GM18517 (cell line): ENCODE measurements at regions not wholly inside any gene's neighbourhood (a gene's known extent, or its start where the extent isn't known, plus 50 kb on each side); places are given as distances from the start of the nearest gene placed in this dataset.
"Not testable (repeated sequence)": the region's sequence is repeated elsewhere in the genome, so short reads cannot be mapped to it uniquely, and the experiment has no call there.

ENCODE experiments used
- ATAC-seq: cut with Tn5 transposase; IDR thresholded peaks from one replicate; pipeline ENCODE4 v1.9.1; 2021; ENCODE audit warnings: mild to moderate bottlenecking, moderate library complexity; ENCODE audit not compliant: unreplicated experiment

DNA sequence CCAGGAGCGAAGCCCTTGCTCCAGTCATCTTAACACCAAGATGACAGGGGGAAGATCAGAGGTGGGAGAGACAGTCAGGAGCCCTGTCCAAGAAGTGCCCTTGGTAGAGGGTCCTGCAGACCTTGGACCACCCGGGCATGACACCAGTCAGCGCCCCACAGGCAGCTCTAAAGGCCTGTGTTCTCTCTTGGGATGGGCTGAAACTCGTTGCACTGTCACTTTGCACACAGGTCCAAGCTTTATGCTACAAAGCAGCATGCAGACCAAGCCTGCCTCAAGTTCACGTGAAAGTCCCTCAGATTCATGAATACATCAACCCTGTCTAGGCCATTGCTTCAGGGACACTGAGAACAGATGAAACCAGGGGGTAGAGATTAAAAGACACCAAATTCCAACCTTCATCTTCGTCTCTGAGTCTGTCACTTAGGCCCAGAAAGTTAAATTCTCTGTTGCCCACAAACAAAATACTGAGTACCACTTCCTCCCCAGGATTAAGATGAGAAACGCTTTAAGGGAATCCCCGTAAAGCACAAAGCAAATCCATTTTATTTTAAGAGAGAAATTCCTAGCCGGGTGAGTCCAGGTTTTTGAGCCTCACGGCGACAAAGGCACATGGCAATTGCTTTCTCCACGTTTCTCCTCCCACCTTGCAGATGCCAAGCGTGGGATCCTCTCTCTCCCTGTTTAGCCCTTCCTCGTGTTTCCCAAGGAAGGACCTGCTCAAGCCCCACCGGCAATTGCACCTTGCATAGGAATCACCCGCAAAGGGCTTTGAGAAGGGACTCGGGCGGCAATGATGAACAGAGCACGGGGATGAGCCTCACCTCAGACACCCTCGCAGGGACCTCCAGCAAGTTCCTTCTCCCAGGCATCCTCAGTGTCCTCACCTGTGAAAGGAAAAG lies 75.0 kb upstream of the ID2 start:
- peak; percentile 7 for ATAC-seq

DNA sequence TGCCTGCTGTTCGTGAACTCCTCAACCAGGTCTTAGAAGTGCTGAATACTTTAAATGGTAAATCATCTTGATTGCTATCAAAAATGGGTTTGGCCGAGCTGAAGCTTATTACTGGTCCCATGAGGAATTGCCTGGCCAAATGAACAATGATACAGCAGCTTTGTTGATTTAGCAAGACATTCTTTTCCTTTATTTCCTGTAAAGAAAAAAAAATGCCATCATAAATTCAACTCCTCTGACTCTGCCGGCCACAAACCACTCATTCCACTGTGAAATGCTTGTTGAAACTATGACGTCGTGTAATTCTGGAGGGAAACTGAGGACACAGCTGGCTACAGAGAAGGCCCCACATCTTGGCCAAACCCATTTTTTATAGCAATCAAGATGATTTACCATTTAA lies 74.2 kb upstream of the ID2 start:
- ATAC-seq, result no peak

DNA sequence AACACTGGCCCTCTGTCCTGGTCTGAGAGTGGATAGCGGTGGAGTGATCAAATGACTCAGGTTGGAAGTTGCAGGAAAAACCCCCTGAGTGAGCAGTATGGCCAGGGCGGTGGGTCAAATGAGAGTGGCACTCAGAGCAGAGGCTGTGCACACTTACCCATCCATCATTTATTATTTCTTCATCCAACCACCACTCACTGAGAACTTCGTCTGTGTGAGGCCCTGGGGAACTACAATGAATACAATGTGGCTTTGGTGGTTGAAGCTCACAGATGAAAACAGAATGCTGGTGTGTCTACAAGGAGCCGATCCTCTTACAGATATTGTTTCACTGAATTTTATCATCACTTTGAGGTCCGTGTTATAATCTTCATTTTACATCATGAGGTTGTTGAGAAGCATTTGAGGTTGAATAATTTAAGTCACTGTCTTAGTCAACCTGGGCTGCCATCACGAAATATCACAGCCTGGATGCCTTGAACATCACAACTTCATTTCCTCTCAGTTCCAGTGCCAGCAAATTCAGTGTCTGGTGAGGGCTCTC lies 73.4 kb upstream of the ID2 start:
- no peak for ATAC-seq

DNA sequence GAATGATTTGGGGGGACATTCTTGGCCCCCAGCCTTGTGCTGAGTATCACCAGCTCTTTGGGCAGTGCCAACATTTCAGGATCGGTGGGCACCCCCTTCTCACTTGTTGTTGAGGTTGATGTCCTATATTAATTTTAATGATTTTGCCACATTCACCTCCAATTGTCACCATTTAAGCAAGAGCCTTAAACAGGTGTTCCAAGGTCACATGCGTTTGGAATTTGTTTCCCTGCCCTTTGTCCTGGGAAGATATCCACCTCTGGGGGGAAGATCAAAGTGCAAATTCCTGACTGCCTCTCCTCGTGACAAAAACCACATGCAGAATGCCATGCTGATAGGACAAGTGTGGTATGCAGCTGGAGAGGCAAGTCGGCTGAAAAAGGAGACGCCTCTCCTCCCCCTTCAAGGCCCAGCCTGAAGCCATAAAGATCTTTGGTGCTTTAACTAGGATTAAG lies 72.5 kb upstream of the ID2 start:
- no peak for ATAC-seq

DNA sequence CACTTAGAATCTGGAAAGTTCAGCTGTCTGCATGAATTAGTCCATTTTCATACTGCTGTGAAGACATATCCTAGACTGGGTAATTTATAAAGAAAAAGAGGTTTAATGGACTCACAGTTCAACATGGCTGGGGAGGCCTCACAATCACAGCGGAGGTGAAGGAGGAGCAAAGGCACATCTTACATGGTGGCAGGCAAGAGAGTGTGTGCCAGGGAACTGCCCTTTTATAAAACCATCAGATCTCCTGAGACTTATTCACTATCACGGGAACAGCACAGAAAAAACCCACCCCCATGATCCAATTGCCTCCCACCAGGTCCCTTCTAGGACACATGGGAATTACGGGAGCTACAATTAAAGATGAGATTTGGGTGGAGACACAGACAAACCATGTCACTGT lies 71.1 kb upstream of the ID2 start:
- ATAC-seq, result not testable (repeated sequence)

DNA sequence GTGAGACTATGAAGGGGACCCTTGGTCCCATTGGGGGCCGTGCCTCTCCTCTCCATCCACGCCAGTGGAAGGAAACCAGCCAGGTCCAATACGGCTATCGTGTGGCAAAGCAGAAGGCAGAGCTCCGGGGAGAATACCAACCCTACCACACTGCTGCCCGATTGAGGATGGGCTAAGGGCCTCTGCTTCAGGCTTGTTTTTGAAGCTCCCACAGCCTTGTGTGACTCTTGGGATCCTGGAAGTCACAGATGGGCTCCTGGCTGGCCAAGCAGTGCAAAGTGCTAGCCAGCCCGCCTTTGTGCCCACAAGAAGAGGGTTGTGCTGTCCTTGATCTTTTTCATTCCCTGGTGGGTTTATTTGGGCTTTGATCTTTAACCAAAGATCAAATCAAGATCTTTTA lies 70.6 kb upstream of the ID2 start:
- no peak for ATAC-seq

DNA sequence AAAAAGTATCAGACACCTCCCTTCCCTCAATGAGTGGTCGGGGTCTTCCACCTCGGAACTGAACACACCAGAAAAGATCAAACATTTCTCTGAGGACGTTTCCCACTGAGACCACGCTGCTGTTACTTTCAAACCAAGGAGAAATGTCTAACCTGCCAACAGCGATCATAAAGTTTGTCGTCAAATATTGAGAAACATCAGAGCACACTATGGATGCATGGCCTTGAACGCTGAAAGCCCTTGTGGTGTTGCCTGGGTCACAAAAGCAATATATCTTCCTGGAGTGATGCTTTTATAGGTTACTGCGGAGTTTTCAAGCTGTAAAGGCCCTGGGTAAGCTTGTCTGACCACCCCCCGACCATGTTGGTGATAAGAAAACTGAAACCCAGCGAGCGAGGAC lies 70.2 kb upstream of the ID2 start:
- ATAC-seq, result no peak

DNA sequence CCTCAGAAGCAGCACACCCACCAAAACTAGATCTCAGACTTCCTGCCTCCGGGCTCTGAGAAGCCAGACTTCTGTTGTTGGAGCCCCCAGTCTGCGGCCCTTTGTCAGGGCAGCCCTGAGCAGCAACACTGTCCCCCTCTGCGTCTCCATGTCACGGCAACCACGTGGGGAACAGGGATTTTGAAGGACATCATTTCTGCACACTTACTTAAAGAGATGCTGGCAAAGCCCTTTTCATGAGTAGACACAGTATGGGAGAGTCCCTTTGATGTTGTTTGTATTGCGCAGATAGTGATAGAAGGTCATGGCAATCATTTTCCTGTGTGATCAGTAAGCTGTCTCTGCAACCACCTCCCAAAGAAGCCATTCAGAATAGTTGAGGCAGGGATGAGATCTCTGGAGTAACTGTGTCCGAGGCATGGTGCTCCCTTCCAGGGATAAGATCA lies 69.1 kb upstream of the ID2 start:
- ATAC-seq, result no peak

DNA sequence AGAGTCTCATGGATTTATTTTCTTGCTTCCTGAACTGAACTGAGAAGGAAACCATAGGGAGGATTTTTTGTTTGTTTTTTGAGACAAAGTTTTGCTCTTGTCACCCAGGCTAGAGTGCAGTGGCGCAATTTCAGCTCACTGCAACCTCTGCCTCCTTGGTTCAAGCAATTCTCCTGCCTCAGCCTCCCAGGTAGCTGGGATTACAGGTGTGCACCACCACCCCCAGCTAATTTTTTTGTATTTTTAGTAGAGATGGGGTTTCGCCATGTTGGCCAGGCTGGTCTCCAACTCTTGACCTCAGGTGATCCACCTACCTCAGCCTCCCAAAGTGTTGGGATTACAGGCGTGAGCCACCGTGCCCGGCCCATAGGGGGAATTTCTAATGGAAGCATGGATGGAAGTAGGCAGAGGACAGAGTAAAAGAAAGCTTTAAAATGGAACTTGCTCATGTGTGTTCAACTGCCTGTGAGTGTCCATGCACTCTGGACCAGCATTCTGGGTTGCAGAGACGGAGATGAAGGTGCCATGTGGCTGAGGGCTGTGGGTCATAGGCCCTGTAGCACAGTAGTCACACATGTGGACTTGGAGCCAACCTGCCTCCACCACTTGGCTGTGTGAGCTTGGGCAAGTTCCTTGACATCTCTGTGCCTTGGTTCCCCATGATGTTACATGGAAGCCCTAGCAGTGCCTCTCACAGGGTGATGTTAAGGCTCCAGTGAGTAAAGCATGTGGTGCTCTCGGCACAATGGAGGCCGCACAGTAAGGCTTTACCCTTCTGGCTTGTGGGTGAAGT lies 68.5 kb upstream of the ID2 start:
- ATAC-seq, result not testable (repeated sequence)

DNA sequence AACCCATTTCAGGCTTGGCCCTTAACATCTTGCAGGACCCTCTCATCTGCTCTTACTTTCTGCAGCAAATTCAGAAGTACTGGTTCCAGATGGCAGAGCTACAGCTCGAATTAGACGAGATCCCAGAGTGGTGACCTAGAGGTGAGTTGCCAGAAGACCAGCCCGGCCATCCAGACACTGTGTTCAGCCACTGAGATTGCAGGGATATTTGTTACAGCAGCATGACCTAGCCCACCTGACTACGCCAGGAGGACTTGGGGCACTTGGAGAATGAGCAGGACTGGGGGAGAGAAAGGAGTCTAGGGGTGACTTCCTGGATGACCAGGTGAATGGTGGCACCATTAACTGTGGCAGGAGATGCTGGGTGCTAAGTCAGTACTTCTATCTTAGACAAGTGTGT lies 67.2 kb upstream of the ID2 start:
- ATAC-seq, result no peak

DNA sequence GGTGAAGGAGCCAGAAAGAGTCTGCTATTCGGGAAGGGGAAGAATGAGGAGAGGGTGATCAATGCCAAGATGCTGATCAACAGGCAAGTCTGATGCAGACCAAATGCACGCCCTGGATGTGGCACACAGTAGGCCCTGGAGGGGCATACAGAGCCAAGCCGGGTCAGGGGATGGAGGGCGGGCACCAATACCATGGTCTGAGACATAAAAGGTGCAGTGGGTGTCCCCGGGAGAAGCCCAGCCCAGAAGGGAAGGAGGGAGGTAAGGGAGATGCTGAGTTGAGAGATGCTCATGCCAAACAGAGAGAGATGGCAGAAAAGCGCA lies 66.6 kb upstream of the ID2 start:
- no peak for ATAC-seq

DNA sequence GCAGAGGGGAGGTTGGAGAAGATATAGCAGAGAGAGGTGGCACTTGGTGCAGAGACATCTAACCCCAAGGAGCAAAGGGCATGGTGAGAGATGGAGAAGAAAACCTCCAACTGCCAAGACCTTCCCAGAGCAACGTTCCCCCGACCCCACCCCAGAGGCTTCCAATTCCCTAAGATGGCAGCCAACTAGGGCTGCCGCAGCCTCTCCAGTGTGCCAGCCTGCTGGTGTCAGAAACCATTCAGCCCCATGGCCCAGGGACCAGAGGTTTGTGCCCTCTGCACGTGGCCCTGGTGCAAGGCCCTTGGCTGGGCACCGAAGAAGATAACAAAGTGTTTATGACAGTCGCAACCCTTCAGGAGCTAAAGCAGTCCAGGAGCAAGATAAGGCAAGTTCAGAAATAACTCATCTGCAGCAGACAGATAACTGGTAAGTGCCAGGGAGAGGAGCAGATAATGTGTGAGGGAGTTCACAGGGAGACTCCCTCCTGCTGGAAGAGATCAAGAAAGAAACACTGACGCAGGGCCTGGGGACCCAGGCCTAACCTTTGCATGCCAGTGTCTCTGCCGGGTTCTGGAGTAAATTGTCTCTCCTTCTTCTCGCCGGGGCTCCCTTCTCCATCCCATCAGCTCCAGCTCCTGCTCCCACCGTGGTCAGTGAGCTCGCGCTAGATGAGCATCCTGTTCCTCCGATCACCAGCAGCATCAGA lies 66.1 kb upstream of the ID2 start:
- ATAC-seq, result no peak

DNA sequence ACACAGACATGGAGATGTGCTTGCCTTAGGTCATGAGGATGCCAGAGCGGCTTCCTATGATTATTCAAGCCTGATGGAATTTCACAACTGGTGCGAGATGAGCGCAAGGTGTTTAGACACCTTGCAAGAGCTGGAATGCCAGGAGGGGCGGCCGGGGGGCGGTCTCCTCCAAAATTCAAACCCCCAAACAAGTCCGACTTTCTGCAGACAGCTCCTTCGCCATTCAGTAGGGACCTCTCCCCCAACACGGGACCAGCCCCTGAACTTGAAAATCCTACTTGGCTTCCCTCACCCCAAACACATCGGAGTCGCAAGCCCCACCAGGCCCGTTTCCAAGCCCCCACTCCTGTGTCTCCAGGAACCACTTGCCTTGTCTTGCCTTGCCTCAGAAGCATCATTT lies 64.8 kb upstream of the ID2 start:
- ATAC-seq, result no peak

DNA sequence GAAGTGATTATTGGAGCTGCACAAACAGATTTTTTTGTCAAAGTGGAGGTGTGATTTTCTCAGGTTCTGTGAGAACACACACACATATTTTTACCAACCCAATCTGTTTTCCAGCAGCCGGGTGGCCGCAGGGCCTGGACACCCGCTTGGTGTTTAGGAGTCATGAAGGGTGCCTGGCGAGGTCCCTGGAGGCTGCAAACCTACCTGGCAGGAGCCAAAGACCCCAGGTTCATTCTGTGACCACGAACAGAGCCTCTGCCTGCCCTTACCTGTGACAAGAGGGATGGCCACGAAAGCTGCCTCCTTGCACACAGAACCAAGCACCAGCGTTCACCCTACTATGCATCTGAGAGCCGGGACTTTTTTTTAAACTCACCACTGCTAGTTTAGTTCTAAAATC lies 64.3 kb upstream of the ID2 start:
- no peak for ATAC-seq

DNA sequence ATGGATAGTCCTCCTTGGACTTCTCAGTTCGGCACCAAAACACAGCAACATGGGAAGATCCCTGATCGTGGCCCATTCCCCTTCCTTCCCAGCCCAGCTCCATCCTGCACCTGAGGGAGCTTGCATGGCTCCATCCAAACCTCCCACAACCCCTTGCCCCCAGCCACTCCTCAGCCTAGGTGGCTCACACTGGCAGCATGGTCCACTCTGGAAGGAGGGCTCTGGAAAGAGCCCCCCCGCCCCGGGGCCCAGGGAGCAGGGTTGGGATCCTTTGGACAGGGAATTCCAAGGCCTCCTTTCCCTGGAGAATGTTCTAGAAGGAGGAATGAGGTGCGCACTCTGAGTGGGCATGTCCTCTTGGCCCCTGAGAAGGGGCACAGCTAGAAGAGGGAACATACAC lies 62.8 kb upstream of the ID2 start:
- no peak for ATAC-seq

DNA sequence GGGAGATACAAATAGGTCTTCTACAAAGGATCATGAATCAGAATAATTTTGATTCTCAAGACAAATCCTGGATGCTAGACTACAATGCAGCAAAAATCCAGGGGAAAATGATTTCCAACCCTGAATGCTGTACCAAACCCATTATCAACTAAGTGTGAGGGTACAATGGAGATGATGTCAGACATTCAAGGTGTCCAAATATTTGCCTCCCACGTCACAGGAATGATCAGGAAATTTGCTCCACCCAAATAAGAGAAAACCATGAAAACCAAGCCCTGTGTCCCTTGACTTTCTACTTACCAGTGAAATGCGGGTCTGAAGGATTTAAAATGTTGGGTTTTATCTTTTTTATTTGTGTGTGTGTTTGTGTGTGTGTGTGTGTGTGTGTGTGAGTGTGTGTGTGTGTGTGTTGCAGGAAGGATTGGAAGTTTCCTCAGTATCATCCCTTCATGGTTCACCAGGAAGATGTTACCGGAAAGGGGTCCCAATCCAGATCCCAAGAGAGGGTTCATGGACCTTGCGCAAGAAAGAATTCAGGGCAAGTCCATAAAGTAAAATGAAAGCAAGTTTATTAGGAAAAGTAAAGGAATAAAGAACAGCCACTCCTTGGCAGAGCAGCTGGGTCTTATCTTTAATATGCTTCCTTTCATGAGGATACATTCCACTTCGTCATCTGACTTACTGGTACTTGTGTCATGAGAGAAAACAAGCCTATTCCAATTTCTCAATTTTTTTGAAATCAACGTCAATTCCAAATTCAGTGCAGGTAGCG lies 61.1 kb upstream of the ID2 start:
- no peak for ATAC-seq

DNA sequence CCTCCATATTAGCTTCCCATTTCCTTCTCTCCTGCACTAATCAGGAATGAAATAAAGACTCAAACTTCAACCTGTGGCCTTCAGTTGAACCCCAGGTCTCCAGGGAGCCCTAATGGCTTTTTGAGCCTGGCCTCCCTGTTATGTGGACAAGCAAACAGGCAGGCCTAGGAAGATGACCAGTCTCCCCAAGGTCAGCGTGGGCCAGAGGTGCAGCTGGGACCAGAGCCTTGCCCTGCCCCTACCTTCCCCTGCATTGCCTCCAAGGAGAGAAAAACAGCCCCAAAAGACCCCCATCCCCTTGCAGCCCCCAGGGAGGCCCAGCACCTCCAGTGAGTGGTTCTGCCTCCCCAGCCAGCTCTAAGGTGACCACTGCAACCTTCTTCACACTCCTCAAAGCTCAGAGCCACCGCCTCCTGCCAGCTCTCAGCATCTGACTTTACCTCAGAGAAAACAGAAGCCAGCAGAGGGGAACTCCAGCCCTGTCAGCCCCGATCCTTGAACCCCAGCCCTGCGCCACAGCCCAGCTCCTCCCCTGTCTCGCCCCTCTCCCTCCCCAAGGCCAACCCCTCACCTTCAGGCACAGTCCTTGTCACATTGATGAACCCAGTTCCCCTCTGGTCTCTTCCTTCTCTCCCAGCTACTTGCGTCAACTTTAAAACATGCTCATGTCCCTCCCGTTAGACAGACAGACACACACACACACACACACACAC lies 59.5 kb upstream of the ID2 start:
- no peak for ATAC-seq

DNA sequence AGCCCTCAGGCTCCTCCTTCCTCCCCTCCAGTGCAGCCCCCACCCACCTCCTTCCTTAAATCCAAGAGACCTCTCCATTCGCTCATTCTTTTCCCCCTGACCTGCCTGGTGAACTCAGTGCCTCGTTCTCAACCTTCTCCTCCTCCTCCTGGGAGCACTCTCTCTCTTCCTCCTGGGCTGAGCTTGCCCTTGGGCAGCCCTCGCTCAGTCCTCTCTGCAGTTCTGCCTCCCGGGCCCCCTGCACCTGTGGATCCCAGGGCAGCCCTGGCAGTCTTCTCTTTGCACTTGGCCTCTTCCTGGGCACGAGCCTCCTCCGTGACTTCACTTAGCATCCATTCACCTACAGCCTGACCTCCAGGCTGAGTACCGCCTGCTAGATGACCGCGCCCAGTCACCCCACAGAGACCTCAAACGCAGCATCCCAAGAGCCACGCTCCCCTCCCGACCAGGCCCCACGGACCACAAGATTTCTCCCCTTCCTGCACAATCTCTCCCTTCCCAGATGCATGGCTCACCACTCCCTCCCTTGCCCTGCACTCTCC lies 58.9 kb upstream of the ID2 start:
- ATAC-seq, result no peak

DNA sequence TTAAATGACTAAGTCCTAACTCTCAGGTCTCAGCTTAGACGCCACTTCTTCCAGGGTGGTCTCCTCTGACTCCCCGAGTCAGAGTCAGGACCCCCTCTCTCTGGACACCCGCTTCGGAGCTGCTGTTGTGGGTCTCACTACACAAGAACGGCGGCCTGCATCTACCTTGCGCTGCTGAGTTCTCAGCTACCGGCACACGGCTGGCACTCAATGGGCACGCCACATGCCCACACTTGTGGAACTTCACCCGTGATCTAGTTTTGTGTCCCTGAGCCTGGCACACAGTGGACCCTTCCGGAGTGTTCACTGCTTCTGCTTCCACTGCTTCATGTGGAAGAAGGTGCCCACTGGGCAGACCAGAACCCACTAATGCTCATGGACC lies 58.3 kb upstream of the ID2 start:
- no peak for ATAC-seq
